ENCODE measurements at regions not wholly inside any gene's neighbourhood (a gene's known extent, or its start where the extent isn't known, plus 50 kb on each side); places are given as distances from the start of the nearest gene placed in this dataset.
"Not testable (repeated sequence)": the region's sequence is repeated elsewhere in the genome, so short reads cannot be mapped to it uniquely, and the experiment has no call there.

DNA sequence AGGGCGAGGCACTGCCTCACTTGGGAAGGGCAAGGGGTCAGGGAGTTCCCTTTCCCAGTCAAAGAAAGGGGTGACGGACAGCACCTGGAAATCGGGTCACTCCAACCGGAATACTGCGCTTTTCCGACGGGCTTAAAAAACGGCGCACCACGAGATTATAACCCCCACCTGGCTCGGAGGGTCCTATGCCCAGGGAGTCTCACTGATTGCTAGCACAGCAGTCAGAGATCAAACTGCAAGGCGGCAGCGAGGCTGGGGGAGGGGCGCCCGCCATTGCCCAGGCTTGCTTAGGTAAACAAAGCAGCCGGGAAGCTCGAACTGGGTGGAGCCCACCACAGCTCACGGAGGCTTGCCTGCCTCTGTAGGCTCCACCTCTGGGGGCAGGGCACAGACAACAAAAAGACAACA, 366.5 kb downstream of the NR4A2 start:
- not testable (repeated sequence) for TF ChIP-seq POLR2A (IDR thresholded peaks at IDR 0.05)
- TF ChIP-seq, protein P1, sequence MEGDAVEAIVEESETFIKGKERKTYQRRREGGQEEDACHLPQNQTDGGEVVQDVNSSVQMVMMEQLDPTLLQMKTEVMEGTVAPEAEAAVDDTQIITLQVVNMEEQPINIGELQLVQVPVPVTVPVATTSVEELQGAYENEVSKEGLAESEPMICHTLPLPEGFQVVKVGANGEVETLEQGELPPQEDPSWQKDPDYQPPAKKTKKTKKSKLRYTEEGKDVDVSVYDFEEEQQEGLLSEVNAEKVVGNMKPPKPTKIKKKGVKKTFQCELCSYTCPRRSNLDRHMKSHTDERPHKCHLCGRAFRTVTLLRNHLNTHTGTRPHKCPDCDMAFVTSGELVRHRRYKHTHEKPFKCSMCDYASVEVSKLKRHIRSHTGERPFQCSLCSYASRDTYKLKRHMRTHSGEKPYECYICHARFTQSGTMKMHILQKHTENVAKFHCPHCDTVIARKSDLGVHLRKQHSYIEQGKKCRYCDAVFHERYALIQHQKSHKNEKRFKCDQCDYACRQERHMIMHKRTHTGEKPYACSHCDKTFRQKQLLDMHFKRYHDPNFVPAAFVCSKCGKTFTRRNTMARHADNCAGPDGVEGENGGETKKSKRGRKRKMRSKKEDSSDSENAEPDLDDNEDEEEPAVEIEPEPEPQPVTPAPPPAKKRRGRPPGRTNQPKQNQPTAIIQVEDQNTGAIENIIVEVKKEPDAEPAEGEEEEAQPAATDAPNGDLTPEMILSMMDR (IDR thresholded peaks at IDR 0.05) = not testable (repeated sequence)
